Lower leg skin (tissue), 3 donors: ENCODE measurements at regions not wholly inside any gene's neighbourhood (a gene's known extent, or its start where the extent isn't known, plus 50 kb on each side); places are given as distances from the start of the nearest gene placed in this dataset.

ENCODE experiments used
- CTCF ChIP-seq, 3 donors: fragments of 450-650 bp; IDR thresholded peaks; one replicate each; pipeline ENCODE4 v1.5.1; 2016; ENCODE audit warnings: antibody characterized with exemption in 3 of 3, mild to moderate bottlenecking in 3 of 3, moderate library complexity in 2 of 3
- POLR2A ChIP-seq, 2 donors: fragments of 450-650 bp; IDR thresholded peaks; one replicate each; pipeline ENCODE4 v1.6.1; 2016 to 2017; ENCODE audit warnings: antibody characterized with exemption in 2 of 2, mild to moderate bottlenecking in 1 of 2, moderate library complexity in 1 of 2

DNA sequence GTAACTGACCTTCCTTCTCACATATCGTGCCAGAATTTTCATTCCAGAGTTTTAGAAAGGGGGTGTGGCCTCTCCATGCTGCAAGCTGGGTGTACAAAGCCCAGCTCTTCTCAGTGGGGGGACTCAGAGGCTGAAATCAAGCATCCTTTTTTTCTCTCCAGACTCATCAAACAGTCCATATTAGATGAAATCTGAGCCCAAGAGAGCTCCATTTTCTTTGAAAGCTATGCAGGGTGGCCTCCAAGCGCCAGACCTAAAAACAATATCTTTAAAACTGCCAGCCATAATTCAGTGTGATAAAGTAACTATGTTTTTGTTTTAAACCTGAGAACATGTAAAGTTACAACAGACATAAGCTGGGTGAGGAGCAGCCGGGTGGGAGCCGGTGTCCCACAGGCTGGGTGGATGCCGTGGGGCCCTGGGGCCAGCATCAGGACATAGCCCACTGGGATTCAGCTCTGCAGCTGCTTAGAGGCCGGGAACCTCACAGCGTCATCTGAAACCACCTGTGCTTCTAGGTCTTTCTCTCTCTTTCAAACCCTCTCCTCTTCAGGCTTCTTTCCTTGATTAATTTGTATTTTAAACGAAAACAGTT lies 249.2 kb downstream of the ZNF536 start:
- TF ChIP-seq CTCF (IDR thresholded peaks at IDR 0.05) (no peak), POLR2A (IDR thresholded peaks at IDR 0.05) (no peak)
